ENCODE measurements at regions not wholly inside any gene's neighbourhood (a gene's known extent, or its start where the extent isn't known, plus 50 kb on each side); places are given as distances from the start of the nearest gene placed in this dataset.

- no peaks in the 10 kb centered on the region for H3K27me3 ChIP-seq (ENCODE audit: control insufficient read depth, insufficient read depth, low read length)
- ChIA-PET POLR2A (no interaction called here), CTCF (no interaction called here)
- H3K4me1 ChIP-seq (ENCODE audit: control insufficient read depth, insufficient read depth, low read length), result no peaks in the 10 kb centered on the region
- DNase-seq (ENCODE audit: low read depth, low spot score) (no peak), ATAC-seq (no peak)
- no peaks in the 10 kb centered on the region for H3K9me3 ChIP-seq (ENCODE audit: control insufficient read depth, insufficient read depth, low read depth, low read length)
- no TSS peak for BruUV-seq (replicated peaks)
- intact Hi-C loops (cut with micrococcal nuclease; ENCODE audit: unreplicated experiment), result no loop called here
- H3K4me3 ChIP-seq (ENCODE audit: low read depth in 2 of 2, low read length in 2 of 2), result no peak overlapping the region
- H3K36me3 ChIP-seq (ENCODE audit: control insufficient read depth, insufficient read depth, low read length), result no peaks in the 10 kb centered on the region
- no peak for TF ChIP-seq SIN3A (IDR thresholded peaks at IDR 0.05; ENCODE audit: borderline replicate concordance, insufficient read depth, low read depth, low read length)
- no peak overlapping the region for H3K27ac ChIP-seq (ENCODE audit: low read length)
- in situ Hi-C loops (cut with HindIII; ENCODE audit: low pct_unique_long_range_greater_than_20kb, low sequenced_read_pairs), result no loop called here
Observed at GRCh38 chr4:106659371-106659770, 290.8 kb upstream of the GIMD1 start.

DNA sequence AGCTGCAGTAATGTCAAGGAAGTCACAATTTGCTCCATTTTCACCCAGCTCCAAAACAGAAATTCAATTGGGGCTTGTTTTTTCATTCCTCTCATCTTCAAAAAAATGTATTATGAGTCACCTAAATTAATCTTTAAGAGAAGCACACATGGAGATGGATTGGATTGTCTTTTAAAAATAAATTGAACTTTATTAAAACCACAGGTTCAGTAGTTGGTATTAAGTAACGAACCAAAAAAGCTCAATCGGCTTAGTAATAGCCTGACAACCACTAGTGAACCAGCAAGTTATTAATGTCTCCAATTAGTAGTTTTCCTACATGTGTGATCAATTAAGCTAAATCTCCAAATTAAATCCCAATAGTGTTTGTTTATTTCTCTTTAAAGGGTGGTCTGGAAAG, 283.5 kb upstream of the GIMD1 start:
- CTCF ChIA-PET, result no interaction called here
- Histone ChIP-seq H3K4me1 (ENCODE audit: control insufficient read depth, insufficient read depth, low read length) (no peaks in the 10 kb centered on the region), H3K27ac (ENCODE audit: low read length) (no peak overlapping the region), H3K27me3 (ENCODE audit: control insufficient read depth, insufficient read depth, low read length) (no peaks in the 10 kb centered on the region), H3K9me3 (ENCODE audit: control insufficient read depth, insufficient read depth, low read depth, low read length) (no peaks in the 10 kb centered on the region), H3K36me3 (ENCODE audit: control insufficient read depth, insufficient read depth, low read length) (no peaks in the 10 kb centered on the region), H3K4me3 (ENCODE audit: low read depth in 2 of 2, low read length in 2 of 2) (no peak overlapping the region)
- BruUV-seq (replicated peaks), result no TSS peak
- TF ChIP-seq, protein P1, sequence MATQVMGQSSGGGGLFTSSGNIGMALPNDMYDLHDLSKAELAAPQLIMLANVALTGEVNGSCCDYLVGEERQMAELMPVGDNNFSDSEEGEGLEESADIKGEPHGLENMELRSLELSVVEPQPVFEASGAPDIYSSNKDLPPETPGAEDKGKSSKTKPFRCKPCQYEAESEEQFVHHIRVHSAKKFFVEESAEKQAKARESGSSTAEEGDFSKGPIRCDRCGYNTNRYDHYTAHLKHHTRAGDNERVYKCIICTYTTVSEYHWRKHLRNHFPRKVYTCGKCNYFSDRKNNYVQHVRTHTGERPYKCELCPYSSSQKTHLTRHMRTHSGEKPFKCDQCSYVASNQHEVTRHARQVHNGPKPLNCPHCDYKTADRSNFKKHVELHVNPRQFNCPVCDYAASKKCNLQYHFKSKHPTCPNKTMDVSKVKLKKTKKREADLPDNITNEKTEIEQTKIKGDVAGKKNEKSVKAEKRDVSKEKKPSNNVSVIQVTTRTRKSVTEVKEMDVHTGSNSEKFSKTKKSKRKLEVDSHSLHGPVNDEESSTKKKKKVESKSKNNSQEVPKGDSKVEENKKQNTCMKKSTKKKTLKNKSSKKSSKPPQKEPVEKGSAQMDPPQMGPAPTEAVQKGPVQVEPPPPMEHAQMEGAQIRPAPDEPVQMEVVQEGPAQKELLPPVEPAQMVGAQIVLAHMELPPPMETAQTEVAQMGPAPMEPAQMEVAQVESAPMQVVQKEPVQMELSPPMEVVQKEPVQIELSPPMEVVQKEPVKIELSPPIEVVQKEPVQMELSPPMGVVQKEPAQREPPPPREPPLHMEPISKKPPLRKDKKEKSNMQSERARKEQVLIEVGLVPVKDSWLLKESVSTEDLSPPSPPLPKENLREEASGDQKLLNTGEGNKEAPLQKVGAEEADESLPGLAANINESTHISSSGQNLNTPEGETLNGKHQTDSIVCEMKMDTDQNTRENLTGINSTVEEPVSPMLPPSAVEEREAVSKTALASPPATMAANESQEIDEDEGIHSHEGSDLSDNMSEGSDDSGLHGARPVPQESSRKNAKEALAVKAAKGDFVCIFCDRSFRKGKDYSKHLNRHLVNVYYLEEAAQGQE (IDR thresholded peaks at IDR 0.05; ENCODE audit: insufficient read depth in 1 of 2, low read depth in 2 of 2, low read length in 1 of 2), result no peak
- TF ChIP-seq SIN3A (IDR thresholded peaks at IDR 0.05; ENCODE audit: borderline replicate concordance, insufficient read depth, low read depth, low read length) (no peak), POLR2AphosphoS5 (IDR thresholded peaks at IDR 0.05; ENCODE audit: low read depth, low read length) (no peak), TCF7L2 (IDR thresholded peaks at IDR 0.05; ENCODE audit: low read depth, low read length) (no peak)
- TF ChIP-seq, protein P2, sequence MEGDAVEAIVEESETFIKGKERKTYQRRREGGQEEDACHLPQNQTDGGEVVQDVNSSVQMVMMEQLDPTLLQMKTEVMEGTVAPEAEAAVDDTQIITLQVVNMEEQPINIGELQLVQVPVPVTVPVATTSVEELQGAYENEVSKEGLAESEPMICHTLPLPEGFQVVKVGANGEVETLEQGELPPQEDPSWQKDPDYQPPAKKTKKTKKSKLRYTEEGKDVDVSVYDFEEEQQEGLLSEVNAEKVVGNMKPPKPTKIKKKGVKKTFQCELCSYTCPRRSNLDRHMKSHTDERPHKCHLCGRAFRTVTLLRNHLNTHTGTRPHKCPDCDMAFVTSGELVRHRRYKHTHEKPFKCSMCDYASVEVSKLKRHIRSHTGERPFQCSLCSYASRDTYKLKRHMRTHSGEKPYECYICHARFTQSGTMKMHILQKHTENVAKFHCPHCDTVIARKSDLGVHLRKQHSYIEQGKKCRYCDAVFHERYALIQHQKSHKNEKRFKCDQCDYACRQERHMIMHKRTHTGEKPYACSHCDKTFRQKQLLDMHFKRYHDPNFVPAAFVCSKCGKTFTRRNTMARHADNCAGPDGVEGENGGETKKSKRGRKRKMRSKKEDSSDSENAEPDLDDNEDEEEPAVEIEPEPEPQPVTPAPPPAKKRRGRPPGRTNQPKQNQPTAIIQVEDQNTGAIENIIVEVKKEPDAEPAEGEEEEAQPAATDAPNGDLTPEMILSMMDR (IDR thresholded peaks at IDR 0.05), result no peak
- DNase-seq (ENCODE audit: low read depth, low spot score), result no peak
- intact Hi-C loops (cut with micrococcal nuclease; ENCODE audit: unreplicated experiment), result no loop called here
- in situ Hi-C loops (cut with HindIII; ENCODE audit: low pct_unique_long_range_greater_than_20kb, low sequenced_read_pairs), result no loop called here
- no peak for ATAC-seq
- POLR2A ChIA-PET, result no interaction called here

DNA sequence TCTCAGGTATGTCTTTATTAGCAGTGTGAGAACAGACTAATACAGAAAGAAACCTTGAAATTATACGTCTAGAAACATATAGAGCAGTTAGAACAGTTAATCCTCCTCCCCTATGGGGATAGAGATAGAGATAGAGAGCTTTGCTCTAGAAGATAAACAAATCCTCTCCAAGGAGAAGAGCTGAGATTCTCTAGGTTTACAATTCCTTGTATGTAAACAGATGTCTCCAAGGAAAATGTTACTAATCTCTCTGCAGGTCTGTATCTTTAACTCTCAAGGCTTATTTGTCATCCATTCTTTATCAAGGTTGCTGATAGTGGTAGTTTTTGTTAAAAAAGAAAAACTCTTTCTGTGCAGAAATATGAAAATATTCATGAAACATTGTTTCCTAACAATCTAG, 282.1 kb upstream of the GIMD1 start:
- in situ Hi-C loops (cut with HindIII; ENCODE audit: low pct_unique_long_range_greater_than_20kb, low sequenced_read_pairs) (no loop called here), intact Hi-C loops (cut with micrococcal nuclease; ENCODE audit: unreplicated experiment) (no loop called here)
- Histone ChIP-seq H3K9me3 (ENCODE audit: control insufficient read depth, insufficient read depth, low read depth, low read length) (no peaks in the 10 kb centered on the region), H3K36me3 (ENCODE audit: control insufficient read depth, insufficient read depth, low read length) (no peaks in the 10 kb centered on the region), H3K4me1 (ENCODE audit: control insufficient read depth, insufficient read depth, low read length) (no peaks in the 10 kb centered on the region), H3K27ac (ENCODE audit: low read length) (no peak overlapping the region), H3K27me3 (ENCODE audit: control insufficient read depth, insufficient read depth, low read length) (no peaks in the 10 kb centered on the region), H3K4me3 (ENCODE audit: low read depth in 2 of 2, low read length in 2 of 2) (no peak overlapping the region)
- no TSS peak for BruUV-seq (replicated peaks)
- no peak for TF ChIP-seq SIN3A (IDR thresholded peaks at IDR 0.05; ENCODE audit: borderline replicate concordance, insufficient read depth, low read depth, low read length)
- TF ChIP-seq, protein P2 (IDR thresholded peaks at IDR 0.05), result no peak
- no peak for TF ChIP-seq TCF7L2 (IDR thresholded peaks at IDR 0.05; ENCODE audit: low read depth, low read length)
- TF ChIP-seq, protein P1 (IDR thresholded peaks at IDR 0.05; ENCODE audit: insufficient read depth in 1 of 2, low read depth in 2 of 2, low read length in 1 of 2), result no peak
- no peak for TF ChIP-seq POLR2AphosphoS5 (IDR thresholded peaks at IDR 0.05; ENCODE audit: low read depth, low read length)
- CTCF ChIA-PET, result no interaction called here
- DNase-seq (ENCODE audit: low read depth, low spot score) (no peak), ATAC-seq (no peak)
- POLR2A ChIA-PET, result no interaction called here

Data from Panc1 (cell line).